Esophagus muscularis mucosa (tissue), 4 donors: ENCODE measurements at regions not wholly inside any gene's neighbourhood (a gene's known extent, or its start where the extent isn't known, plus 50 kb on each side); places are given as distances from the start of the nearest gene placed in this dataset.
"Not testable (repeated sequence)": the region's sequence is repeated elsewhere in the genome, so short reads cannot be mapped to it uniquely, and the experiment has no call there.

Source experiments
- DNase-seq: peaks from one replicate; pipeline ENCODE4 v3.0.0-alpha.2; 2017; ENCODE audit errors: extremely low spot score
- H3K27ac ChIP-seq, 4 donors: fragments of 200-600 bp; sonication (generic); replicated peaks in 1 of 4; 1 replicate in 3 of 4; 2 replicates in 1 of 4; pipeline ENCODE4 v1.5.1; 2016 to 2019; ENCODE audit warnings: mild to moderate bottlenecking in 1 of 4
- H3K27me3 ChIP-seq, 4 donors: fragments of 200-600 bp; sonication (generic); one replicate each; pipeline versions ENCODE4 v1.5.1 to v1.6.0; 2016 to 2019
- H3K36me3 ChIP-seq, 4 donors: fragments of 200-600 bp; sonication (generic); one replicate each; pipeline ENCODE4 v1.5.1; 2016 to 2019
- H3K4me1 ChIP-seq, 4 donors: fragments of 200-600 bp; sonication (generic); one replicate each; pipeline ENCODE4 v1.5.1; 2016 to 2019
- H3K4me3 ChIP-seq, 4 donors: fragments of 200-600 bp; sonication (generic); 1 replicate in 2 of 4; 2 replicates in 2 of 4; pipeline ENCODE4 v1.5.1; 2016 to 2019; ENCODE audit warnings: mild to moderate bottlenecking in 4 of 4, moderate library complexity in 1 of 4
- H3K9me3 ChIP-seq, 4 donors: fragments of 200-600 bp; sonication (generic); 1 replicate in 3 of 4; 2 replicates in 1 of 4; pipeline ENCODE4 v1.5.1; 2016 to 2019
- CTCF ChIP-seq, 3 experiments: fragments of 200-600 bp in 2 of 3; fragments of 450-650 bp in 1 of 3; sonication (generic) in 2 of 3; IDR thresholded peaks; one replicate each; pipeline ENCODE4 v1.5.1; 2017 to 2019; ENCODE audit warnings: antibody characterized with exemption in 3 of 3, mild to moderate bottlenecking in 2 of 3, moderate library complexity in 1 of 3
- EP300 ChIP-seq: sonication (generic); formaldehyde crosslinking; IDR thresholded peaks from one replicate; pipeline ENCODE4 v1.6.1; 2017; ENCODE audit warnings: antibody characterized with exemption
- POLR2A ChIP-seq: fragments of 450-650 bp; IDR thresholded peaks from one replicate; pipeline ENCODE4 v1.6.1; 2017; ENCODE audit warnings: antibody characterized with exemption, moderate library complexity, mild to moderate bottlenecking, low read depth
- POLR2AphosphoS5 ChIP-seq, 2 donors: sonication (generic); formaldehyde crosslinking; IDR thresholded peaks; one replicate each; pipeline ENCODE4 v1.6.1; 2017; ENCODE audit warnings: antibody characterized with exemption in 2 of 2
- WGBS: methylation state at CpG from one replicate; pipeline ENCODE4 v1.1.5; 2018; 5-methylcytosine and 5-hydroxymethylcytosine counted together
- intact Hi-C: fragments of 100-400 bp; cut with DNase I; formaldehyde crosslinking; loops from one replicate; pipeline ENCODE4 v1.15.1; 2023

DNA sequence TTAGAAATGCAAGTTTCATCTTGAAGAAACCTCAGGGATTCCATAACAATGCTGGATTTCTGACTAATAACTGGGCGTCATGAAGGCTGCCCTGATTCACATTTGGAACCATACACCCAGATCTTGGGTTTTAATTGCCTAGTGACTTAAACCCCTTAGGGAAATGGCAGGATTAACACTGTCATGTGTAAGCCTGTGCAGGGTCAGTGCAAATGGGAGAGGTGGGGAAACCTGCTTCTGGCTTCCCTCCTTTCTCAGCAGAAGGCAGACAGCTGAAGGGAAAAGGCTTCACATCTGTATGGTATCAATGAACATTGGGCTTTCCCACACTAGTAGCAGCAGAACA lies 364.2 kb downstream of the ANKRD30A start:
- Histone ChIP-seq H3K4me3 (no peak overlapping the region), H3K9me3 (no peaks in the 10 kb centered on the region), H3K36me3 (no peaks in the 10 kb centered on the region), H3K27me3 (no peaks in the 10 kb centered on the region), H3K27ac (no peak overlapping the region), H3K4me1 (no peaks in the 10 kb centered on the region)
- peak; percentile 50 for DNase-seq
- intact Hi-C loops = no loop called here
- TF ChIP-seq EP300 (no peak), CTCF (IDR thresholded peaks at IDR 0.05) (no peak)
- 88% methylated on average over 1 of the region's 1 CpG for WGBS

DNA sequence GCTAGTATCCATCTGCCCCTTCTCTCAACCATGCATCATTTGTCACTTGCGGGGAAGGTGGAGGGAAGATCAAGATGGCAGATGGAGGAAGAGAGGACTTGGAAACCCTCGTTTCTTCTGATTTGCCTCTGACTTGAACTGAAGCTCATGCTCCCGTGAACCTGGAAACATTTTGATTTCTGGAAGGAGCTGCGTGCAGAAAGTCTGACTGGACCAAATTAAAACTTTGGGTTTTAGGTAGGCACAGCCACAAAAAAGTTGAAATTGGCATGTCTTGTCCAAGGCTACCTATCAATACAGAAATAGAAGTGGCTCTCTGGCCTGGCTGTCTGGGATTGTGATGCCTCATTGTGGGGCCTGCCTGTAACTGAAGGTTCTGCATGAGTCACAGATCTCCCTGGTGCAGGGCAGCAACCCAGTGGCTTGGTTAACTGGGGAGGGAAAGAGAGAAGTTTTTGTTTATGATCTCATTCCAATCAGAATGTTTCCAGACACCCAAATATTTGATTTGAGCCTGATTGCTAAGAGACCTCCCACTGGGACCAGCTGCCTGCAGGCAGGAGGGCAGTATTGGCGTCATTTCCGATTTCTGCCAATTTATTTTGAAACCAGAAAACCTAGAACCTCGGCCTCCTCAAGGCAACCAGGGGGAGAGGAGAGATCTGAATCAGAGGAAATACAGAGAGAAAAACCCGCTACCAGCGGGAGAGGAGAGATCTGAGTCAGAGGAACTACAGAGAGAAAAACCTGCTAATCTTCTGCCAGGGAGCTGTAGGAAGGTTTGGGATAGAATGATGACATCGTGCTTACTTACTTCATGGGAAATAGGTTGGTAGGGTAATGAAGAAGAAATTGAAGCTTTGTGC lies 363.6 kb downstream of the ANKRD30A start:
- no peak overlapping the region for H3K27ac ChIP-seq
- no peaks in the 10 kb centered on the region for H3K4me1 ChIP-seq
- peak; percentile 72 for DNase-seq
- H3K36me3 ChIP-seq = no peaks in the 10 kb centered on the region
- TF ChIP-seq POLR2A = no peak
- TF ChIP-seq EP300 = no peak
- TF ChIP-seq CTCF (IDR thresholded peaks at IDR 0.05) = no peak
- no peak for TF ChIP-seq POLR2AphosphoS5 (IDR thresholded peaks at IDR 0.05)
- H3K4me3 ChIP-seq = no peak overlapping the region
- H3K27me3 ChIP-seq = no peaks in the 10 kb centered on the region
- intact Hi-C loops = no loop called here
- WGBS = 78% methylated on average over 10 of the region's 10 CpGs
- no peaks in the 10 kb centered on the region for H3K9me3 ChIP-seq

DNA sequence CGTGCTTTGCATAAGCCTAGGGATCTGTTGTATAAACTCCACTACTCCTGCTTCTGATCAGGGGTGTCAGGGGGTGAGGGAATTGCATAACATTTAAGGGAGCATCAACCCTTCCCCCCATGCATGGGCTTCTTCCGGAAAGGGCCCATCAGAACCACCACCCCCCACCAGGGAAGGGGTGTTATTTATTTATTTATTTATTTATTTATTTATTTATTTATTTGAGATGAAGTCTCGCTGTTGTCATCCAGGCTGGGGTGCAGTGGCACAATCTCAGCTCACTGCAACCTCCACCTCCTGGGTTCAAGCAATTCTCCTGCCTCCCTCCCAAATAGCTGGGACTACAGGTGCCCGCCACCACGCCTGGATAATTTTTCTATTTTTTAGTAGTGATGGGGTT lies 355.2 kb downstream of the ANKRD30A start:
- H3K36me3 ChIP-seq, H3K27ac ChIP-seq, H3K27me3 ChIP-seq, intact Hi-C loops, H3K4me3 ChIP-seq, DNase-seq, H3K9me3 ChIP-seq, H3K4me1 ChIP-seq: not testable (repeated sequence)
- WGBS = 91% methylated on average over 5 of the region's 5 CpGs

- Histone ChIP-seq H3K27ac (no peak overlapping the region), H3K27me3 (no peaks in the 10 kb centered on the region), H3K4me3 (no peak overlapping the region), H3K9me3 (no peaks in the 10 kb centered on the region), H3K4me1 (no peaks in the 10 kb centered on the region), H3K36me3 (no peaks in the 10 kb centered on the region)
- TF ChIP-seq EP300 = no peak
- no peak for TF ChIP-seq POLR2AphosphoS5 (IDR thresholded peaks at IDR 0.05)
- no peak for TF ChIP-seq CTCF (IDR thresholded peaks at IDR 0.05)
- no peak for TF ChIP-seq POLR2A
- intact Hi-C loops = no loop called here
- 85% methylated on average over 7 of the region's 7 CpGs for WGBS
- DNase-seq = no peak
These were observed 354.1 kb downstream of the ANKRD30A start for GRCh38 chr10:37479469-37479868.

- Histone ChIP-seq H3K27ac (no peak overlapping the region), H3K27me3 (no peaks in the 10 kb centered on the region), H3K4me3 (no peak overlapping the region), H3K9me3 (no peaks in the 10 kb centered on the region), H3K36me3 (no peaks in the 10 kb centered on the region), H3K4me1 (no peaks in the 10 kb centered on the region)
- no peak for DNase-seq
- TF ChIP-seq EP300 (no peak), CTCF (IDR thresholded peaks at IDR 0.05) (no peak), POLR2A (no peak), POLR2AphosphoS5 (IDR thresholded peaks at IDR 0.05) (no peak)
- 72% methylated on average over 5 of the region's 5 CpGs for WGBS
- intact Hi-C loops = no loop called here
These were observed 353.0 kb downstream of the ANKRD30A start for GRCh38 chr10:37478381-37478780.
